ENCODE measurements at regions not wholly inside any gene's neighbourhood (a gene's known extent, or its start where the extent isn't known, plus 50 kb on each side); places are given as distances from the start of the nearest gene placed in this dataset.

DNA sequence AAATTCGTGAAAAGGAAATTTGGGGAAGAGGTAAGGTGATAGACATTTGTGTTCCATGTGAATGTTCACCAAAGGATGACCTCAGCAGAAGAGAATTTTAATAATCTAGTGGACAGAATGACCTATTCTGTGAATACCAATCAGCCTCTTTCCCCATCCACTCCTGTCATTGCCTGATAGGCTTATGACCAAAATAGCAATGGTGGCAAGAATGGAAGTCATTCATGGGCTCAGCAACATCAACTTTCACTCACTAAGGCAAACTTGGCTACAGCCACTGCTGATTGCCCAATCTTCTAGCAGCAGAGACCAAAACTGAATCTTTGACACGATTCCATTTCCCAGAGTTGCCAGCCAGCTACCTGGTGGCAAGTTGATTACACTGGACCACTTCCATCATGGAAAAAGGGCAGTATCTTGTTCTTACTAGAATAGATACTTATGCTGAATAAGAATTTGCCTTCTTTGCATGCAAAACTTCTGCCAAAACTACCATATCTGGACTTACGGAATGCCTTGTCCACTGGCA lies 348.7 kb upstream of the PBX1 start:
- ChIA-PET CTCF (ENCODE audit: low intra/inter-chr PET ratio) (no interaction called here), POLR2A (no interaction called here)
- no peak overlapping the region for H3K4me2 ChIP-seq (ENCODE audit: insufficient read depth, low read length)
- WGBS (ENCODE audit: insufficient coverage, low coverage, missing lambda C conversion rate) = 4% methylated on average over 3 of the region's 3 CpGs
- H3K9me1 ChIP-seq (ENCODE audit: control insufficient read depth, insufficient read depth, low read length) = no peaks in the 10 kb centered on the region
- H3K79me2 ChIP-seq (ENCODE audit: control insufficient read depth, insufficient read depth, low read length) = no peaks in the 10 kb centered on the region
- H3K27ac ChIP-seq (ENCODE audit: extremely low read depth, low read depth, low read length) = no peak overlapping the region
- H4K20me1 ChIP-seq (replicated peaks; ENCODE audit: control insufficient read depth, insufficient read depth, low read length) = no peaks in the 10 kb centered on the region
- ATAC-seq = no peak
- H2AFZ ChIP-seq (ENCODE audit: low read depth, low read length) = no peak overlapping the region
- H3K4me3 ChIP-seq = no peak overlapping the region
- no peak for DNase-seq (ENCODE audit: extremely low read depth in 1 of 4, low spot score in 3 of 4)
- intact Hi-C loops (cut with micrococcal nuclease) (no loop called here), in situ Hi-C loops (cut with MboI) (no loop called here)
- H3K36me3 ChIP-seq (ENCODE audit: control insufficient read depth, insufficient read depth, low read length) = no peaks in the 10 kb centered on the region
- peaks cover 4% of the 10 kb centered on the region; the same call in 1 of the 2 replicates for H3K9me3 ChIP-seq (replicated peaks; ENCODE audit: control insufficient read depth, insufficient read depth, low read depth, low read length)
- H3K9ac ChIP-seq (ENCODE audit: insufficient read depth in 1 of 2, low read depth in 2 of 2, low read length in 2 of 2) = no peak overlapping the region
- no peaks in the 10 kb centered on the region for H3K4me1 ChIP-seq (replicated peaks in 1 of 2; ENCODE audit: control insufficient read depth in 2 of 2, insufficient read depth in 2 of 2, low read length in 2 of 2)
- no peak for FAIRE-seq
- no TSS peak for BruUV-seq (replicated peaks)
- no peaks in the 10 kb centered on the region for H3K27me3 ChIP-seq (ENCODE audit: control insufficient read depth in 2 of 2, insufficient read depth in 2 of 2, low read length in 2 of 2)
- TF ChIP-seq BRF2 (IDR thresholded peaks at IDR 0.05; ENCODE audit: borderline replicate concordance, insufficient read depth, insufficient read length) = no peak
- no peak for TF ChIP-seq ZBTB11 (CRISPR knock-in tag; IDR thresholded peaks at IDR 0.05)
- no peak for TF ChIP-seq RBBP5 (IDR thresholded peaks at IDR 0.05; ENCODE audit: borderline replicate concordance, insufficient read depth, low read length, poor library complexity, severe bottlenecking)
- TF ChIP-seq PHF20 (IDR thresholded peaks at IDR 0.05; ENCODE audit: partially characterized antibody) = no peak
- no peak for TF ChIP-seq ETS2 (tag; IDR thresholded peaks at IDR 0.05; ENCODE audit: borderline replicate concordance, poor library complexity, severe bottlenecking)
- no peak for TF ChIP-seq RAD21 (CRISPR knock-in tag; conservative IDR thresholded peaks at IDR 0.05 in 1 of 2, IDR thresholded peaks at IDR 0.05 in 1 of 2)
- TF ChIP-seq ZNF707 (CRISPR knock-in tag; conservative IDR thresholded peaks at IDR 0.05) = no peak
- no peak for TF ChIP-seq RHOXF2B (CRISPR knock-in tag; conservative IDR thresholded peaks at IDR 0.05)
- no peak for TF ChIP-seq ZC3H4 (CRISPR knock-in tag; IDR thresholded peaks at IDR 0.05; ENCODE audit: borderline replicate concordance)
- TF ChIP-seq ZC3H11A (IDR thresholded peaks at IDR 0.05; ENCODE audit: low read depth, low read length) = no peak
- TF ChIP-seq ZNF121 (CRISPR knock-in tag; conservative IDR thresholded peaks at IDR 0.05) = no peak
- no peak for TF ChIP-seq NEUROD1 (IDR thresholded peaks at IDR 0.05; ENCODE audit: borderline replicate concordance, low read depth, low read length, partially characterized antibody)
- no peak for TF ChIP-seq PPARD (CRISPR knock-in tag; IDR thresholded peaks at IDR 0.05)

All from K562 (cell line).